Stimulated activated memory B cell treated with anti-CD40 and anti-IgM and Interleukin-4, amounts not matched to agents 10 μg/mL and 1 μg/mL and 100 μg/mL, for 72 hours (primary cell): ENCODE measurements at regions not wholly inside any gene's neighbourhood (a gene's known extent, or its start where the extent isn't known, plus 50 kb on each side); places are given as distances from the start of the nearest gene placed in this dataset.
"Not testable (repeated sequence)": the region's sequence is repeated elsewhere in the genome, so short reads cannot be mapped to it uniquely, and the experiment has no call there.

Experiments used
- ATAC-seq: fragments of 150-1000 bp; cut with Tn5 transposase; 2 replicates; pipeline ENCODE4 v1.10.0; 2021
- H3K27ac Mint-ChIP-seq: one replicate; pipeline ENCODE4 v1.8.0; 2022; ENCODE audit warnings: mild to moderate bottlenecking, mixed read lengths
- H3K27me3 Mint-ChIP-seq: one replicate; pipeline ENCODE4 v1.8.0; 2022; ENCODE audit warnings: mixed read lengths
- H3K36me3 Mint-ChIP-seq: one replicate; pipeline ENCODE4 v1.8.0; 2022; ENCODE audit warnings: mixed read lengths
- H3K4me1 Mint-ChIP-seq: one replicate; pipeline ENCODE4 v1.8.0; 2022; ENCODE audit warnings: mixed read lengths
- H3K4me3 Mint-ChIP-seq: one replicate; pipeline ENCODE4 v1.8.0; 2022; ENCODE audit warnings: mild to moderate bottlenecking, moderate library complexity, mixed read lengths
- H3K9me3 Mint-ChIP-seq: one replicate; pipeline ENCODE4 v1.8.0; 2022; ENCODE audit warnings: mixed read lengths

DNA sequence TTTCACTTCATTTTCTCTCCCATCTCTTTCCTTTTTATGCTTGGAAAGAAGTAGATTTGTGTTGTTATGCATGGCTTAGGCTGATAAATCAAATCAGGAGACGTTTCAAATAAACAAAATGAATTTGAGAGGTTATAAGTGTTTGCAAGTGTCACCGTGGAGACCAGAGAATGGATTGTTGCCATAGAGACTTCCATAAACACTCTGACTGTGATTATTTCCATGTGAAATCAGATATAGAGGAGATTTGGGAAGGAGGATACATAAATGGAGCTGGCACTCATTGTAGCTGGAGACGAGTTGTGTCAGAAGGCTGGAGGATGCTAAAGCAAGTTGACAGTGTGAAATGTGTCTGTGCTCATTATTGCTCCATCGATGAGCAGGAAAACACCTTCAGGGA is 84.2 kb upstream of the PCSK1 start:
- peaks cover 14% of the 10 kb centered on the region for H3K27me3 Mint-ChIP-seq
- H3K9me3 Mint-ChIP-seq: no peaks in the 10 kb centered on the region
- ATAC-seq: no peak
- no peaks in the 10 kb centered on the region for H3K36me3 Mint-ChIP-seq
- no peaks in the 10 kb centered on the region for H3K4me1 Mint-ChIP-seq
- no peak overlapping the region for H3K27ac Mint-ChIP-seq
- no peak overlapping the region for H3K4me3 Mint-ChIP-seq

DNA sequence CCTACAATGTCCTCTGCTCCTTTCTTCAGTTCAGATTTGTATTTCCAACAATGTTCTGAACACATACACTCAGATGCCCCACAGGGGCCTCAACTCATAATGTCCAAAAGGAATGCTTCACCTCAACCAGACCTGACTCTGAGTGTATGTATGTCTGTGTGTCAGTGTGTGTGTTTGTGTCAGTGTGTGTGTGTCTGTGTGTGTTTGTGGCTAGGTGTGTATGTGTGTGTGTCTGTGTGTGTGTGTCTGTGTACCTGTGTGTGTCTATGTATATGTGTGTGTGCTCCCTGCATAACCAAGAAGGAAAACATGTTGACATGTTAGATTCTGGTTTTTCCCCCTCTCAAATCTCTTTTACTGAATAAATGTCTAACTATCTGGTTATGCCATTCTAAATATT is 87.3 kb upstream of the PCSK1 start:
- ATAC-seq: no peak
- H3K27me3 Mint-ChIP-seq: peaks cover 14% of the 10 kb centered on the region
- no peaks in the 10 kb centered on the region for H3K4me1 Mint-ChIP-seq
- H3K9me3 Mint-ChIP-seq: no peaks in the 10 kb centered on the region
- H3K27ac Mint-ChIP-seq: no peak overlapping the region
- no peak overlapping the region for H3K4me3 Mint-ChIP-seq
- H3K36me3 Mint-ChIP-seq: no peaks in the 10 kb centered on the region

DNA sequence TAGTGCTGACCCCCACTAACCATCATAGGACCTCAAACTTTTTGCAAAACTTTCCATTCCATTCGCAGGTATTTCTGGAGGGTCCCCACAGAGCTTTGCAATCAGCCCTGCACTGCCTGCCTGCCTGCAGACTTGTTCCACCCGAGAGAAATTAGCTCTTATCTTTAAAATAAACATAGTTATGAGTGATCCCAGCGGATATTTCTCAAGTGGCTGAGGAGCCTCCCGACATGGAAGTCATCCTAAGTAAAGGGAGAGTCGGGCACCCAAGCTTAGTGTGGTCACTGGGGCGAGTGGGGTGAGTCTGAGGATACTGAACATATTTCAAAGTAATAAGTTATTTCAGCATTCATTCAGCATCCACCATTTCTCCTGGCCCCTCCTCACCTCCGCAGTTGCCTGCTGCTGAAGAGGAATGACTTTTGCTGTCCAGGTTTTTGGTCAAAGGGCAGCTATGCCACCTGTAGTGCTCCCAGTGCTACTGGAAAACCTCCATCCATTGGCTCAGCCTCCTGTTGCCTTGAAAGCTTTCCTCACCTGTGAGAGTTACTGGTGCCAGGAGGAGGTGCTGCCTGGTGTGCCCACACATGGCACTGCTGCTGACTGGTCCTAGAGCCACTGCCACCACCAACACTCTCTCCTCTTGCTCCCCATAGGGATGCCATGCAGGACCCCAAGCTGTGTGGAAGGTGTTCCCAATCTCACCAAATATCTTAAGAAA is 89.7 kb upstream of the PCSK1 start:
- Mint-ChIP-seq H3K9me3 (no peaks in the 10 kb centered on the region), H3K36me3 (no peaks in the 10 kb centered on the region), H3K4me1 (no peaks in the 10 kb centered on the region)

DNA sequence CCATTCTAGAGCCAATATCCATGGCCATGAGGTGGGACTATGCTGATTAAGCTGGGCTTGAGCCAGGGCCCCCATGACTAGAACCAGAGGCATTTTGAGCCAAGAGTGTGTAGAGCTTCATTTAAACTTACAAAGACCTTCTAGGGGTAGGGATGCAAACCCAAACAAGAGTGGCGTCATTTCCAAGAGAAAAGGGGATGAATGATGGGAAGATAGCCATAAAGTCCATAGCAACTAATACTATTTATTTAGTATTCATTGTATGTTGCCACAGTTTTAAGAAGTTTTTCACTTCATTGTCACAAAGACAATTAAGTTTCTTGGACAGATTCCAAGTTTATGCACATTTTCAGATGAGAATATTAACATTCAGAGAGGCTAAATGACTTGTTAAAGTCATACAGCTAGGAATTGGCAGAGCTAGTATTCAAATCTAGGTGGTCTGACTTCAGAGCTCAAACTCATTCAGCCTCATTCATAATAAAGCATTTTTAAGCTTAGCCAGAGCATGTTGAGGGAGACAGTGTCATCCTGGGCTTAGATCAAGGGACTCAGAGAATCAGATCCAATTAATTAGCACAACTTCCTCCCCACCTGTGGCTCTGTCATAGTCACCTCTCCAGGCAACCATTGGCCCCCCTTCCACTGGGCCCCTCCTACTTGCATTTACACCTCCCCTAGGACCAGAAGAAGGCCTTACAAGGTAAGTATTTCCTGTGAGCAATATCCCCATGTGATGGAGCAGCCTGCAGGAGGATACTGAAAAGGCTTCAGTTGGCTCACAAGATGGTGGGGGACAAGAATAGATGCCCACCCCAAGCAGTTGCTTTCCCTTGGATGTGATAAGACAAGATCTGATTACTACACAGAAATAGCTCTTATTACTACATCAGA is 95.0 kb upstream of the PCSK1 start:
- ATAC-seq: no peak
- Mint-ChIP-seq H3K9me3 (no peaks in the 10 kb centered on the region), H3K27me3 (peaks cover 17% of the 10 kb centered on the region), H3K4me3 (no peak overlapping the region), H3K4me1 (no peaks in the 10 kb centered on the region), H3K36me3 (no peaks in the 10 kb centered on the region), H3K27ac (no peak overlapping the region)

More for the DNA sequence above, 89.7 kb upstream of the PCSK1 start:
- no peak for ATAC-seq
- Mint-ChIP-seq H3K27ac (no peak overlapping the region), H3K4me3 (no peak overlapping the region), H3K27me3 (peaks cover 23% of the 10 kb centered on the region)

DNA sequence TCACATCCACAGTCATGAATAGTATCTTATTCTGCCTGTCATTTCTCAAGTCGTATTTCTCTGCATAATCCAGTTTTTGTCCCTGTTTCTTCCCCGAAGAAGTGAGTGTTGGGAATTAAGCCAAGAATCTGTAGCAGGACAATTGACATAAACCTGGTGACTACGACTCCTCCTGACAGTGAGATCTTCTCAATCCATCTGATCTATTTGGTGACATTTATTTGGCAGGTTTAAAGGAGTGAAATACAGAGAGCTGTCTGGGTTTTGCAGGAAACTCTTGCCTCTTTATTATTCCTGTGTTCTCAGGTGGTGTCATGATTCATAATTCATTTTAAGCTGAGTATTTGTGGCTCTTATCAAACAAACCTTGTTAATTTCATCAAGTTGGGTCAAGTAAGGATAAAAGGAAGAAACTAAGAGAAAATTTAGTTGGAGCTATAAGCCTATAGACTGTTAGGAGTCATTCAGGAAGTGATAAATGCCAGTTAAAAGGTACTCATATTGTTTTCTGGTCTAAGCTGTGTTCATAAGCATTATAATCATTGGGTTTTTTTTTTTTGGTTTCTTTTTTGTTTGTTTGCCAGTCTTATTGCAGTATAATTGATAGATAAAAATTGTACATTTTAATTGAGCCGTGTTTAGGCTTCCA is 95.9 kb upstream of the PCSK1 start:
- ATAC-seq: no peak
- no peak overlapping the region for H3K27ac Mint-ChIP-seq
- H3K4me3 Mint-ChIP-seq: no peak overlapping the region
- H3K4me1 Mint-ChIP-seq: no peaks in the 10 kb centered on the region
- H3K27me3 Mint-ChIP-seq: peaks cover 17% of the 10 kb centered on the region
- no peaks in the 10 kb centered on the region for H3K36me3 Mint-ChIP-seq
- no peaks in the 10 kb centered on the region for H3K9me3 Mint-ChIP-seq

DNA sequence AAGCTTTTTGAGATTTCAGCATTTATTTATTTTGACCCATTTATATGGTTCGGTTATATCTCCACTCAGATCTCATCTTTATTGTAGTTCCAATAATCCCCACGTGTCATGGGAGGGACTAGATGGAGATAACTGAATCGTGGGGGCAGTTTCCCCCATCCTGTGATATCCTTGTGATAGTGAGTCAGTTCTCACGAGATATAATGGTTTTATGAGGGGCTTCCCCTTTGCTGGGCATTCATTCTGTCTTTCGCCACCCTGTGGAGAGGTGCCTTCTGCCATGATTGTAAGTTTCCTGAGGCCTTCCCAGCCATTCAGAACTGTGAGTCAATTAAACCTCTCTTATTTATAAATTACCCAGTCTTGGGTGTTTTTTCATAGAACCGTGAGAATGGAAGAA is 96.5 kb upstream of the PCSK1 start:
- no peak for ATAC-seq
- Mint-ChIP-seq H3K27ac (no peak overlapping the region), H3K27me3 (peaks cover 22% of the 10 kb centered on the region), H3K9me3 (no peaks in the 10 kb centered on the region), H3K4me3 (no peak overlapping the region), H3K4me1 (no peaks in the 10 kb centered on the region), H3K36me3 (no peaks in the 10 kb centered on the region)

DNA sequence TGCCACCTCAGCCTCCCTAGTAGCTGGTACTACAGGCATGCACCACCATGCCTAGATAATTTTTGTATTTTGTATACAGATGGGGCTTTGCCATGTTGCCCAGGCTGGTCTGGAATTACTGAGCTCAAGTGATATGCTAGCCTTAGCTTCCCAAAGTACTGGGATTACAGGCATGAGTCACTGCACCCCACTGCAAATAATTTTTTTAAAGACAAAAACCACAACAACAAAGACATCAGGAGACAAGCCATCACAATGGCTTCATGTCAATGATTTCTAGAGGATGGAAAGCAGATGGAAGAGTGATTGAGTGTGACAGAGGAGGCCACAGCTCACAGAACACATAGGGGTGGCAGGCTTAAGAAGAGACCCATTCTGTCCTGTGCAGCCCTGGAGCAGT is 97.9 kb upstream of the PCSK1 start:
- no peaks in the 10 kb centered on the region for H3K4me1 Mint-ChIP-seq
- ATAC-seq: no peak
- no peaks in the 10 kb centered on the region for H3K9me3 Mint-ChIP-seq
- H3K27me3 Mint-ChIP-seq: peaks cover 27% of the 10 kb centered on the region
- H3K27ac Mint-ChIP-seq: no peak overlapping the region
- no peaks in the 10 kb centered on the region for H3K36me3 Mint-ChIP-seq
- H3K4me3 Mint-ChIP-seq: no peak overlapping the region

DNA sequence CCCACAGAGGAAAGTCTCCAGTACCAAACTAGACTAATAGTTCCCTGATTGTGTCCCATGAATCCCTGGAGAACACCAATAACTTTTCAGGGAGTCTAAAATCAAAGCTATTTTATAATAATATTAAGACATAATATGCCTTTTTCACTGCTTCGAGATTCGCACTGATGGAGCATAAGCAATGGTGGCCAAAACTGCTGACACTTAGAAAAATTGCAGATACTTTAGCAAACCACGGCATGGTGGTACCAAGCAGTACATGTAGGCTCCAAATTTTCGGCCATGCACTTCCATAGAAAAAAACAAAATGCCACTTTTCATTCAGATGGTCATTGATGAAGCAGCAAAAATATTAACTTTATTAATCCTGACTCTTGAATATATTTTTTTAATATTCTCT is 100.3 kb upstream of the PCSK1 start:
- Mint-ChIP-seq H3K4me1 (peaks cover 12% of the 10 kb centered on the region), H3K9me3 (no peaks in the 10 kb centered on the region), H3K27me3 (peaks cover 19% of the 10 kb centered on the region), H3K27ac (no peak overlapping the region), H3K36me3 (no peaks in the 10 kb centered on the region), H3K4me3 (no peak overlapping the region)
- ATAC-seq: no peak

DNA sequence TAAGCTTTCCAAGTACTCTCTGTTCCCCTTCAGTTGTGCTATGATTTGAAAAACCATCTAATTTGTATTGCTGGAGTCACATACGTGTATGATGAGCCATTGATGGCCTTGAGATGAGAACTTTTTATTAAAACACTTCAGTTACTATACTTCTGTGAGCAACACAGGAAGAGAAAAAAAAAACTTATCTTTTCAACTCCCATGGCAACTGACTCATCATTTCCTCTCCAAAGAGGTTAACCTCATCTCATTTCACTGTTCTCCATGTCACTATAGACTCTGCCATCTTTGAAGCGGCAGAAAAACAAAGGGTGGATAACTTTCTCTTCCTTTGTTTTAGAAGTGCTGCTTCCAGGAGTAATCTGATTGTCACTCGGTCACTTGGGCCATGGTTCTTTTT is 104.3 kb upstream of the PCSK1 start:
- H3K36me3 Mint-ChIP-seq: no peaks in the 10 kb centered on the region
- peaks cover 21% of the 10 kb centered on the region for H3K27me3 Mint-ChIP-seq
- no peaks in the 10 kb centered on the region for H3K9me3 Mint-ChIP-seq
- no peak overlapping the region for H3K4me3 Mint-ChIP-seq
- no peak overlapping the region for H3K27ac Mint-ChIP-seq
- H3K4me1 Mint-ChIP-seq: peaks cover 12% of the 10 kb centered on the region
- no peak for ATAC-seq

DNA sequence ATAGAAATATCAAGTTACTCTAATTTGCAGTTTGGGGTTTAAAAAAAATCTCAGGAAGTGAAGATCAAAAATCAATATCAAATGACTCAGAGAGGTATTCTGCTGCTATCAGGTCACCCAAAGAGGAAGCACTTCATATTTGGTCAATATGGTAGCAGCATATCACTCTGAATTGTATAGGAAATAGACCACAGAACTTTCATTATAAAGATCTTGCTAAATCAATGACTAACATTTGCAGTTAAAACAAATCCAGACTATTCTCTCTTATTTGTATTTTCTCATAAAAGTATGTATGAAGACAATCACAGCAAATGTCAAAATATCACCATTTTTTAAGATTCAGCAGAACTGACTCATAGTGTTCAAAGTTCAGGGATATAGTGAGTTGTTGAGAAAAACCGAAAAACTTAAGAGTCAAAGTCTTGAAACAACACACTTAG is 105.8 kb upstream of the PCSK1 start:
- no peak for ATAC-seq
- no peak overlapping the region for H3K4me3 Mint-ChIP-seq
- no peaks in the 10 kb centered on the region for H3K36me3 Mint-ChIP-seq
- peaks cover 12% of the 10 kb centered on the region for H3K4me1 Mint-ChIP-seq
- H3K27ac Mint-ChIP-seq: no peak overlapping the region
- peaks cover 21% of the 10 kb centered on the region for H3K27me3 Mint-ChIP-seq
- peaks cover 3% of the 10 kb centered on the region for H3K9me3 Mint-ChIP-seq

DNA sequence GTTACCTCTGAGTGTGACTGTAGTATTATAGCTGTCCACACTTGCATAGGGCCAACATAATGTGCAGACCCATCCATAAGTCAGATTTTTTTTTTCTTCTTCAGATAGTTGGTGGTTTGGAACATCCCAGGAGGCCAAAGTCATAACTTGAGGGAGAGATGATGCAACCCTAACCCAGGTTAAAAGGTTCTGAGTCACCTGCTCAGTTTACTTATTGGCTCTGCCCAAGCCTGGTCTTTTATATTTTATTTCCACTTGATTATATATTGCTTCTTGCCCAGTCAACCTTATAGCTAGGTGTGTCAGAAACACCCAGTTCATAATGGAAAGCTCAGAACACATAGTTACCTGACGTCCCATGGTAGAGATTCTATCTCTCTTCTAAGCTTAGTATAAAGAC is 113.1 kb upstream of the PCSK1 start:
- Mint-ChIP-seq H3K36me3 (no peaks in the 10 kb centered on the region), H3K4me1 (no peaks in the 10 kb centered on the region)

DNA sequence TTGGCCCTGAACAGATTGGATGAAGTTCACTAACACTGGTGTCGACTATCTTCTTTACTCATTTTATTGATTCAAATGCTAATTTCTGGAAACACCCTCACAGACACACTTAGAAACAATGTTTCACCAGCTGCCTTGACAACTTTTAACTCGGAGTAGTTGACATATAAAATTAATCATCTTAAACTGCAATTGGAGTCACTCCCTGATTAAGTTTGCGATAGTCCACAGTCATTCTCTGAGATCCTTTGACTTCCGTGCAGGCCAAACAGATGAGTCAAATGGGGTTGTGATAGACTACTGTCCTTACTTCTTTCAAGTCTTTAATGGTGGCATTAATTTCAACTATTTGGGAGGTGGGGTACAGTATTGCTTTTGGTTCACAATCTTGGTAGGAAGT is 114.4 kb upstream of the PCSK1 start:
- Mint-ChIP-seq H3K9me3 (peaks cover 4% of the 10 kb centered on the region), H3K4me3 (no peak overlapping the region), H3K36me3 (no peaks in the 10 kb centered on the region), H3K4me1 (no peaks in the 10 kb centered on the region), H3K27me3 (peaks cover 30% of the 10 kb centered on the region), H3K27ac (no peak overlapping the region)
- ATAC-seq: no peak

More for the DNA sequence above, 113.1 kb upstream of the PCSK1 start:
- Mint-ChIP-seq H3K27me3 (peaks cover 25% of the 10 kb centered on the region), H3K27ac (no peak overlapping the region), H3K4me3 (no peak overlapping the region), H3K9me3 (peaks cover 4% of the 10 kb centered on the region)
- no peak for ATAC-seq

DNA sequence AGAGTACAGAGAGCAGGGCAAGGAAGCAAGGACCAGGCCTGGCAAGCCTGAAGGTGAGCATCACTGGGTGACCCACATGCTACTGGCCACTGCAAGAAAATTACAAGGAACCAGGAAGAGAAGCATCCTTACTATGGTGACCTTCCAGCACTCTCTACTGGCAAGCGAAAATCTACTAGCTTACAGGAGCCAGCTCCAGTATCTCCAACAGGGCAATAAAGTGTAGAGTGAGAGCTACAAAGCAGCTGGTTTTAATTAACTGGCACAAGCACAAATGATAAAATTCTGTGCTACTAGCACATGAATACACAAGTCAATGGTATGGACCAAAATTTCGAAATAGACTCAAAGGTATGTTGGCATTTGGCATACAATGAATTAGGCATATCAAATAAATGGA is 113.3 kb upstream of the CAST start:
- Mint-ChIP-seq H3K9me3 (no peaks in the 10 kb centered on the region), H3K4me1 (no peaks in the 10 kb centered on the region), H3K27me3 (peaks cover 33% of the 10 kb centered on the region), H3K36me3 (no peaks in the 10 kb centered on the region), H3K27ac (no peak overlapping the region), H3K4me3 (no peak overlapping the region)
- no peak for ATAC-seq

DNA sequence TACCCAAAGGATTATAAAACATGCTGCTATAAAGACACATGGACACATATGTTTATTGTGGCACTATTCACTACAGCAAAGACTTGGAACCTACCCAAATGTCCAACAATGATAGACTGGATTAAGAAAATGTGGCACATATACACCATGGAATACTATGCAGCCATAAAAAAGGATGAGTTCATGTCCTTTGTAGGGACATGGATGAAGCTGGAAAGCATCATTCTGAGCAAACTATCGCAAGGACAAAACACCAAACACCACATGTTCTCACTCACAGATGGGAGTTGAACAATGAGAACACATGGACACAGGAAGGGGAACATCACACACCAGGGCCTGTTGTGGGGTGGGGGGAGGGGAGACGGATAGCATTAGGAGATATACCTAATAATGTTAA is 101.3 kb upstream of the CAST start:
- H3K9me3 Mint-ChIP-seq: not testable (repeated sequence)

DNA sequence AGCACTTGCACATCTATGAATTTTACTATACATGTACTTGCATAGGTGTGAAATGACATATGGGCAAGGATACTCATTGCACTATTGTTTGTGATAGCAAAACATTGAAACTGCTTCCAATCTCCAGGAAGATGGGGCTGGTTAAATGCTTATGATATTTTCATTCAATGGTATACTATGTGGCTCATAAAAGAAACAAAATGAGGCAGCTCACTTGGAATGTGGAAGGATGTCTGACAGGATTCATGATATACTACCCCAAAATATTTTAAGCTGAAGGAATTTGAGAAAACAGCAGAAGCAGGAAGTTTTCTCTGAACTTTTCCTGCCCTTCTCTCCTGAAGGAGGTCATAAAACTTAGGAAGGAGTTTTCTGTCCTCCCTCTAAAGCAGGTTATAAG is 99.6 kb upstream of the CAST start:
- Mint-ChIP-seq H3K9me3 (no peaks in the 10 kb centered on the region), H3K27me3 (no peaks in the 10 kb centered on the region), H3K4me1 (peaks cover 9% of the 10 kb centered on the region), H3K27ac (no peak overlapping the region), H3K36me3 (no peaks in the 10 kb centered on the region), H3K4me3 (no peak overlapping the region)
- no peak for ATAC-seq

More for the DNA sequence above, 101.3 kb upstream of the CAST start:
- not testable (repeated sequence) for H3K4me1 Mint-ChIP-seq, H3K36me3 Mint-ChIP-seq, H3K27me3 Mint-ChIP-seq, H3K4me3 Mint-ChIP-seq, H3K27ac Mint-ChIP-seq, ATAC-seq
